ENCODE measurements at regions not wholly inside any gene's neighbourhood (a gene's known extent, or its start where the extent isn't known, plus 50 kb on each side); places are given as distances from the start of the nearest gene placed in this dataset.

DNA sequence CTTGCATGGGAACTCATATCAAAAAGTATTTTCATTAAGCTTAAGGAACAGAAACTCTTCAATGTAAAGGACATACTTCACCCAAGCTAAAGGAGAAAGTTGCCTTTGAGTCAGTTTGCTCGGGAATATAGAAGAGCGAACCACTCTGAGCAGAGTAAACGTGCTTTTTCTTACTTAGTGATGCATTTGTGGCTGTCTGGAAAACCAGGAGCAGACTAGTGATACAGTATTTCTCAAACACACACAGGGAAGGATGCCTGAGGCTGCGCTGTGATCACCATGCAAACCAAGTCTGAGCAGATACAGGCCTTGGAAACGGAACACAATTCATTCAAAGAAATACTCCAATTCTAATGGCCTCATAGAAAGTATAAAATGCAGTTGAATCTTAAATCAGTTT is 121.0 kb upstream of the CDIN1 start:
- Histone ChIP-seq H3K27me3 (no peaks in the 10 kb centered on the region), H3K4me1 (no peaks in the 10 kb centered on the region), H3K36me3 (no peaks in the 10 kb centered on the region), H3K9me3 (no peaks in the 10 kb centered on the region), H3K4me3 (no peak overlapping the region), H3K27ac (no peak overlapping the region)
- DNase-seq (ENCODE audit: extremely low spot score in 2 of 2), result no peak
- intact Hi-C loops (cut with DNase I), result no loop called here
- TF ChIP-seq POLR2AphosphoS5 (IDR thresholded peaks at IDR 0.05; ENCODE audit: insufficient read depth in 1 of 2, low read depth in 1 of 2), result no peak
- no peak for TF ChIP-seq POLR2A (IDR thresholded peaks at IDR 0.05)
- TF ChIP-seq, protein P1, sequence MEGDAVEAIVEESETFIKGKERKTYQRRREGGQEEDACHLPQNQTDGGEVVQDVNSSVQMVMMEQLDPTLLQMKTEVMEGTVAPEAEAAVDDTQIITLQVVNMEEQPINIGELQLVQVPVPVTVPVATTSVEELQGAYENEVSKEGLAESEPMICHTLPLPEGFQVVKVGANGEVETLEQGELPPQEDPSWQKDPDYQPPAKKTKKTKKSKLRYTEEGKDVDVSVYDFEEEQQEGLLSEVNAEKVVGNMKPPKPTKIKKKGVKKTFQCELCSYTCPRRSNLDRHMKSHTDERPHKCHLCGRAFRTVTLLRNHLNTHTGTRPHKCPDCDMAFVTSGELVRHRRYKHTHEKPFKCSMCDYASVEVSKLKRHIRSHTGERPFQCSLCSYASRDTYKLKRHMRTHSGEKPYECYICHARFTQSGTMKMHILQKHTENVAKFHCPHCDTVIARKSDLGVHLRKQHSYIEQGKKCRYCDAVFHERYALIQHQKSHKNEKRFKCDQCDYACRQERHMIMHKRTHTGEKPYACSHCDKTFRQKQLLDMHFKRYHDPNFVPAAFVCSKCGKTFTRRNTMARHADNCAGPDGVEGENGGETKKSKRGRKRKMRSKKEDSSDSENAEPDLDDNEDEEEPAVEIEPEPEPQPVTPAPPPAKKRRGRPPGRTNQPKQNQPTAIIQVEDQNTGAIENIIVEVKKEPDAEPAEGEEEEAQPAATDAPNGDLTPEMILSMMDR (IDR thresholded peaks at IDR 0.05), result no peak

DNA sequence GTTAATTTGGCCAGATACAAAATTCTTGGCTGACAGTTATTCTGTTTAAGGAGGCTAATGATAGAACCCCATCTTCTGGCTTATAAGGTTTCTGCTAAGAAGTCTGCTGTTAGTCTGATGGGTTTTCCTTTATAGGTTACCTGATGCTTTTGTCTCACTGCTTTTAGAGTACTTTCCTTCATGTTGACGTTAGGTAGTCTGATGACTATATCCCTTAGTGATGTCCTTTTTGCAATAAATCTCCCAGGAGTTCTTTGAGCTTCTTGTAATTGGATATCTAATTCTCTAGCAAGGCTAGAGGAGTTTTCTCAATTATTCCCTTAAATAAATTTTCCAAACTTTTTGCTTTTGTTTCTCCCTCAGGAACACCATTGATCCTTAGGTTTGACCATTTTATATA is 114.1 kb upstream of the CDIN1 start:
- Histone ChIP-seq H3K27me3 (no peaks in the 10 kb centered on the region), H3K27ac (no peak overlapping the region), H3K4me1 (peaks cover 4% of the 10 kb centered on the region), H3K4me3 (no peak overlapping the region), H3K36me3 (no peaks in the 10 kb centered on the region), H3K9me3 (no peaks in the 10 kb centered on the region)
- intact Hi-C loops (cut with DNase I), result no loop called here
- TF ChIP-seq, protein P1 (IDR thresholded peaks at IDR 0.05), result no peak
- no peak for TF ChIP-seq POLR2AphosphoS5 (IDR thresholded peaks at IDR 0.05; ENCODE audit: insufficient read depth in 1 of 2, low read depth in 1 of 2)
- no peak for TF ChIP-seq POLR2A (IDR thresholded peaks at IDR 0.05)
- no peak for DNase-seq (ENCODE audit: extremely low spot score in 2 of 2)

DNA sequence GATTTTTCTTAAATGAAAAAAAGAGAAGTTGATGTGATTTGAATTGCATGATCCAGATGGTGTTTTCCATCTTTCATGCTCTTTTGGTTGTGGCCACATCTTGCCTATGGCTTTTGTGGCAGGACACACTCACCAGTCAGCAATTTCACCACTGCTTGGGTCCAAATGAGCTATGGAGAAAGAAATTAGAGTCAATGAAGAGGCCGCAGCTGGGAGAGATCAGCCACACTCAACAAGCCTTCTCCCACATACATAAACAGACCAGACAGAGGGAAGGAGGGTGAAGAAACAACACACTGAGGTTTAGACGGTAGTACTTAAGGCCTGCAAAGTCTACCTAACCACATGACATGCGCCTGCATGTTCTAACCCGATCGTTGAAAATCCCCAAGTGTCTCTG is 110.7 kb upstream of the CDIN1 start:
- Histone ChIP-seq H3K4me1 (peaks cover 4% of the 10 kb centered on the region), H3K4me3 (no peak overlapping the region), H3K36me3 (no peaks in the 10 kb centered on the region), H3K27ac (no peak overlapping the region), H3K27me3 (no peaks in the 10 kb centered on the region), H3K9me3 (no peaks in the 10 kb centered on the region)
- intact Hi-C loops (cut with DNase I), result no loop called here
- DNase-seq (ENCODE audit: extremely low spot score in 2 of 2), result no peak
- TF ChIP-seq, protein P1 (IDR thresholded peaks at IDR 0.05), result no peak
- TF ChIP-seq POLR2A (IDR thresholded peaks at IDR 0.05) (no peak), POLR2AphosphoS5 (IDR thresholded peaks at IDR 0.05; ENCODE audit: insufficient read depth in 1 of 2, low read depth in 1 of 2) (no peak)

DNA sequence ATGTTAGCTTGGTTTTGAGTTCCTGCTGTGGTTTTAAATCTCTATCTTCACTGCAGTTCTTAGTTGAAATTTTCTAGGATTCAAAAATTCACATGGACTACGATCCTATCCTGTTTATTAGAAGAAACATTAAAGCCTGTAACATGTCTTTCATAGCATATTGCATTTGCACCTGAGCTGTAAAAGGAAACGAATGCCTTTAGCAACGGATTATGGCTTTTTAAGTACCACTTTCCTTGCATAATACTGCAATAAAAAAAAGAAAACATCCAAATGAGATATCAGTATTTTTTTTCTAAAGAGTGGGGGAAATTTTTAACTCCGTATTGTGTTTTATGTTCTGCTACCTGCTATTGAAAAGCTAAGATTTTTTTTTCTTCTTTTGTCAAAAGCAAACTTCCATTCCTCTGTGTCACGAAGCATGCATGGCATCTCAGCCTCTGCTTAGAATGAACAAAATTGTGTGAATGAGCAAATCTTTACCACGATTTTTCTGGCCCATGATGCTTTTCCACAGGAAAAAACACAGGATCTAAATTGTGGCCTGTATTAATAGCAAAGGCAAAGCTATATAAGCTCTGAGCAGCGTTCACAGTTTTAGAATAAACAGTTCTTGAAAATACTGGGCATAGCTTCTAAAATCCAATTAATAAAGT is 110.0 kb upstream of the CDIN1 start:
- H3K27ac ChIP-seq, result no peak overlapping the region
- no peaks in the 10 kb centered on the region for H3K9me3 ChIP-seq
- no peaks in the 10 kb centered on the region for H3K36me3 ChIP-seq
- H3K4me3 ChIP-seq, result no peak overlapping the region
- no peak for DNase-seq (ENCODE audit: extremely low spot score in 2 of 2)
- H3K4me1 ChIP-seq, result peaks cover 4% of the 10 kb centered on the region
- TF ChIP-seq POLR2AphosphoS5 (IDR thresholded peaks at IDR 0.05; ENCODE audit: insufficient read depth in 1 of 2, low read depth in 1 of 2), result no peak
- TF ChIP-seq POLR2A (IDR thresholded peaks at IDR 0.05), result no peak
- TF ChIP-seq, protein P1 (IDR thresholded peaks at IDR 0.05), result no peak
- intact Hi-C loops (cut with DNase I), result no loop called here
- H3K27me3 ChIP-seq, result no peaks in the 10 kb centered on the region

DNA sequence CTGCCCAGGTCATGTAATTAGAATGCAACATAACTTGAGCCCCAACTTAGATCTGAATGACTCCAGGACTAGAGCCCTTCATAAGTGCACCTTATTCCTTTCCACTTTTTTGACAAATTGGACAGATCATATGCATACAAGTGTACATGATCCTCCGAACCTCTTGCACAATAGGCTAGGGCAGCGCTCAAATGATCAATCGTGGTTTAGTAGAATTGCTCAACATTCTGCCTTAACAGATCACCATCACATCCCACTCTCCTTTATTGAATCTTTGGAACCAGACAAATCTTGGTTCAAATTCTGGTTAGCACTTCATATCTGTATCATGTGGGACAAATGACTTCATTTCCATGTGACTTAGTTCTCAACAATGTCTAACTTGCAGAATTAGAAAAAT is 106.8 kb upstream of the CDIN1 start:
- DNase-seq (ENCODE audit: extremely low spot score in 2 of 2), result no peak
- no peaks in the 10 kb centered on the region for H3K9me3 ChIP-seq
- peaks cover 4% of the 10 kb centered on the region for H3K4me1 ChIP-seq
- H3K4me3 ChIP-seq, result no peak overlapping the region
- no peak overlapping the region for H3K27ac ChIP-seq
- no peaks in the 10 kb centered on the region for H3K27me3 ChIP-seq
- TF ChIP-seq POLR2A (IDR thresholded peaks at IDR 0.05) (no peak), POLR2AphosphoS5 (IDR thresholded peaks at IDR 0.05; ENCODE audit: insufficient read depth in 1 of 2, low read depth in 1 of 2) (no peak)
- TF ChIP-seq, protein P1 (IDR thresholded peaks at IDR 0.05), result no peak
- H3K36me3 ChIP-seq, result no peaks in the 10 kb centered on the region
- intact Hi-C loops (cut with DNase I), result no loop called here

Data from vagina (tissue), 2 donors.